ENCODE measurements at regions not wholly inside any gene's neighbourhood (a gene's known extent, or its start where the extent isn't known, plus 50 kb on each side); places are given as distances from the start of the nearest gene placed in this dataset.

- no peak for DNase-seq
- intact Hi-C loops (cut with micrococcal nuclease) = no loop called here
- Mint-ChIP-seq H3K9me3 (no peaks in the 10 kb centered on the region), H3K36me3 (ENCODE audit: low read depth) (no peaks in the 10 kb centered on the region), H3K27ac (no peak overlapping the region), H3K4me1 (no peaks in the 10 kb centered on the region), H3K27me3 (no peaks in the 10 kb centered on the region), H3K4me3 (no peak overlapping the region)
- no peak for ATAC-seq (ENCODE audit: low read depth)
- CTCF ChIA-PET = no interaction called here
- POLR2A ChIA-PET = no interaction called here
- no peak for TF ChIP-seq CTCF (IDR thresholded peaks at IDR 0.05)
Measured at GRCh38 chr4:106454021-106454420, 85.4 kb upstream of the GIMD1 start.

- Mint-ChIP-seq H3K27me3 (no peaks in the 10 kb centered on the region), H3K4me3 (no peak overlapping the region), H3K9me3 (no peaks in the 10 kb centered on the region), H3K36me3 (ENCODE audit: low read depth) (no peaks in the 10 kb centered on the region), H3K27ac (no peak overlapping the region), H3K4me1 (no peaks in the 10 kb centered on the region)
- intact Hi-C loops (cut with micrococcal nuclease) = no loop called here
- ChIA-PET POLR2A (no interaction called here), CTCF (no interaction called here)
- no peak for TF ChIP-seq CTCF (IDR thresholded peaks at IDR 0.05)
- ATAC-seq (ENCODE audit: low read depth) (no peak), DNase-seq (no peak)
Measured at GRCh38 chr4:106451091-106451490, 82.5 kb upstream of the GIMD1 start.

DNA sequence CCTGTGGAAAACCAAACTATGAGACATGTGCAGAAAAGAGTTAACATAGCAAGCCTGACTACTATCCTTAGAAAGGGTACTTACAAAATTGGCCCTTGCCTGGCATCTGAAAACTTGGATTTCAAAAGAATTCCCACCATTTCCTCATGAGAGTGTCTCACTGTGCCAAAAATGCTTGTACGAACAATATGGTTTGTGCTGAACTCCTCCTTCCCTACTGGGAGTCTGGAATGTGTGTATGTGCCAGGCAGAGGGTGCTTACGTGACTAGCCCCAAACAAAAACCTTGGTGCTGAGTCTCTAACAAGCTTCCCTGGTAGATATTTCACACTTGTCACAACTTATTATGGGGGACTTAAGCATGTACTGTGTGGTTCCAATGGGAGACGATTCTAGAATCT, 81.7 kb upstream of the GIMD1 start:
- Mint-ChIP-seq H3K9me3 (no peaks in the 10 kb centered on the region), H3K36me3 (ENCODE audit: low read depth) (no peaks in the 10 kb centered on the region), H3K27ac (no peak overlapping the region), H3K4me1 (no peaks in the 10 kb centered on the region), H3K27me3 (no peaks in the 10 kb centered on the region), H3K4me3 (no peak overlapping the region)
- no peak for ATAC-seq (ENCODE audit: low read depth)
- POLR2A ChIA-PET = no interaction called here
- no peak for DNase-seq
- no peak for TF ChIP-seq CTCF (IDR thresholded peaks at IDR 0.05)
- CTCF ChIA-PET = no interaction called here
- intact Hi-C loops (cut with micrococcal nuclease) = no loop called here

DNA sequence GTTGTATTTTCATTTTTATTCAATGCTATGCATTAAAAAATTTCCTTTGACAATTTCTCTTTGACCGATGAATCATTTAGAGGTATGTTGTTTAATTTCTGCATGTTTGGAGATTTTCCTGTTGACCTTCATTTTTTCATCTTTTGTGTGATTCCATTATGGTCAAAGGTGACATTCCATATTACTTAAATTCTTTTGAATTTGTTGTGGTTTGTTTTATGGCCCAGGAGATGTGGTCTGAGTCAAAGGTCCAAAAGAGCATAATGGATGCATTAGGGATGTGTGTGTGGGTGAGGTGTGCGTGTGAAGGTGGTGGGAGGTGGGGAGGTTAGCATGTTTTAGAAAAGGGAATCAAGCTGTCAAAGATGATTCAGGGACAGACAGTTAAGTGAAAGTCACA, 76.0 kb upstream of the GIMD1 start:
- H3K27ac Mint-ChIP-seq = no peak overlapping the region
- no peaks in the 10 kb centered on the region for H3K4me1 Mint-ChIP-seq
- ATAC-seq (ENCODE audit: low read depth) (no peak), DNase-seq (no peak)
- ChIA-PET POLR2A (no interaction called here), CTCF (no interaction called here)
- intact Hi-C loops (cut with micrococcal nuclease) = no loop called here
- H3K4me3 Mint-ChIP-seq = no peak overlapping the region
- H3K27me3 Mint-ChIP-seq = no peaks in the 10 kb centered on the region
- TF ChIP-seq CTCF (IDR thresholded peaks at IDR 0.05) = no peak
- peaks cover 2% of the 10 kb centered on the region for H3K9me3 Mint-ChIP-seq
- H3K36me3 Mint-ChIP-seq (ENCODE audit: low read depth) = no peaks in the 10 kb centered on the region

GRCh38 chr4:106430797-106431196, 62.2 kb upstream of the GIMD1 start:
- Mint-ChIP-seq H3K4me3 (no peak overlapping the region), H3K27me3 (no peaks in the 10 kb centered on the region), H3K4me1 (no peaks in the 10 kb centered on the region), H3K36me3 (ENCODE audit: low read depth) (no peaks in the 10 kb centered on the region), H3K9me3 (no peaks in the 10 kb centered on the region), H3K27ac (no peak overlapping the region)
- ATAC-seq (ENCODE audit: low read depth) (no peak), DNase-seq (no peak)
- TF ChIP-seq CTCF (IDR thresholded peaks at IDR 0.05) = no peak
- intact Hi-C loops (cut with micrococcal nuclease) = no loop called here
- ChIA-PET POLR2A (no interaction called here), CTCF (no interaction called here)
